ENCODE measurements at regions not wholly inside any gene's neighbourhood (a gene's known extent, or its start where the extent isn't known, plus 50 kb on each side); places are given as distances from the start of the nearest gene placed in this dataset.
"Not testable (repeated sequence)": the region's sequence is repeated elsewhere in the genome, so short reads cannot be mapped to it uniquely, and the experiment has no call there.

DNA sequence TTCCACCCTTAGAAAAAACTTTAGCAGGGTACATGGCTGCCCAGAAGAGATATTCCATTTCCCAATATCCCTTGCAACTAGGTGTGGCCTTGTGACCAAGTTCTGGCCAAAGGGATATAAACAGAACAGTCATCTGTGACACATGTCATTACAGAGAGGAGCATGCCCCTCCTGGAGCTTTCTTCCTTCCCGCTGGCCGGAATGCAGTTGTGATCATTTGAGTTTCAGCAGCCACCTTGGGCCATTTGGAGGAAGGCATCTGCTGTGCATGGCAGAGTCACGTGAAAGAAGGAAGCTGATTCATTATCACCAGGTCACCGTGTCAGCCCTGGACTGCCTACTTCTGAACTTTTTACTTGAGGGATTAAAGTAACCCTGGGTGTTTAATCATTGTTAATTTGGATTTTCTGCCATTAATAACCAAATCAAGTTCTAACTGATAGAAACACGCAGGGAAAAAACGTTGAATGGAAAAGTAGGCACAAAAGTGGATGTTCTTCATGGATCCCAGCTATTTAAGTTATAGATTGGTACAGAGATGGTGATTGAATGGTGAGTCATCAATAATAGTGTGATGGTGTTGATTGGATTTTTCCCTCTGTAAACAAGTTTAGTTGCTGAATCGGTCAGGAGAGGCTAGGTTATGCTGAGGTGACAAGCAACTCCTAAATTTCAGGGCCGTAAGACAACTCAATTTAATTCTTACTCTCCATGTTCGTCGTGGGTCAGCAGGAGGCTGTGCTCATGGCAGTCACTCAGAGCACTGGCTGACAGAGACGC, 80.7 kb upstream of the CCDC167 start:
- no peak for DNase-seq (ENCODE audit: low read depth in 4 of 4, low spot score in 2 of 4)

GRCh38 chr6:37579444-37580067, 79.9 kb upstream of the CCDC167 start:
- DNase-seq (ENCODE audit: low read depth in 4 of 4, low spot score in 2 of 4): no peak

DNA sequence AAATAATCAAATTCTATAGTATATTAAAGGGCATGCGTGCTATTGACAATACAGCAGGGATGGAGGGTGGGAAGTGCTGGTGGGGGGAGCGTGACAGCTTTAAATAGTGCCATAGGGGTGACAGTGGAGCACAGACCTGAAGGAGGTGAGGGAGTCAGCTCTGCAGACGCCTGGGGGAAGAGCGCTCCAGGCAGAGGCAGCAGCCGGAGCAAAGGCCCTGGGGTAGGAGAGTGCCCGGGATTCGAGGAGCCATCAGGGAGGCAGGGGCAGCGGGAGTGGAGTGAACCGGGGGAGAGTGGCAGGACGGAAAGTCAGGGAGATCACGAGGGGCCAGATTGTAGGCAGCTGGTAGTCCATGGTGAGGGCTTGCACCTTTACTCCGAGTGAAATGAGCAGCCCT, 78.4 kb upstream of the CCDC167 start:
- DNase-seq (ENCODE audit: low read depth in 4 of 4, low spot score in 2 of 4): no peak

DNA sequence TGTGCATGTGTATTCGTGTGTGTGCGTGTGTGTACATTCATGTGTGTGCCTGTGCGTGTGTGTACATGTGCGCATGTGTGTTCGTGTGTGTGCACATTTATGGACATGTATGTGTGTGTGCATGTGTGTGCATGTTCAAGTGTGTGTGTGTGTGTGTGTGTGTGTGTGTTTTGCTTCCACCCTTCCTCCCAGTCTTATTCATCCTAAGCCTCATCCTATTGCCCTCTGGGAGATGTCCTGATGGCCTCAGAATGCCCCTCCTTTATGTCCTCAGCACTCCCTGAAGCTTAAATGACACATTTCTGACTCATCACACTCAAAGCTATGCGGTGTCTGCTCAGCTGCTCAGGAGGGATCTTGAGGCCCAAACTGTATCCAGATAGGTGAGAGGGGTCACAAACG, 76.6 kb upstream of the CCDC167 start:
- no peak for DNase-seq (ENCODE audit: low read depth in 4 of 4, low spot score in 2 of 4)

DNA sequence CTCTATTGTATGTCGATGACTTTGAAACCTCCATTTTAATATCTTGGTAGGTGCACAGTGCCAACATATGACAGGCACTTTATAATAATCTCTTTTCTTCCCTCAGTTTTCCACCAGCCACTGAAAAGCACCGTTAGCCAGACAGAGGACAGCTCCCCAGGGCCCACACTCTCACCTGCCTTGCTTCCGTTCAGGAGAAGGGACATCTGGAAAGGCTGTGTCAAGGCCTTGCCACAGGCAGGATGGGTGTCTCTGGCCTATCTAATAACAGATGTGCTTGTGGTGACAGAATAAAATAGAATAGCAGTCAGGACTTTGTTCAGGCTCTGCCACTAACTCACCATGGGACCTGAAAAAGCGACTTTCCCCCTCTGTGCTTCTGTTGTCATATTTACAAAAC, 75.5 kb upstream of the CCDC167 start:
- DNase-seq (ENCODE audit: low read depth in 4 of 4, low spot score in 2 of 4): no peak

GRCh38 chr6:37572334-37572733, 72.6 kb upstream of the CCDC167 start:
- DNase-seq (ENCODE audit: low read depth in 4 of 4, low spot score in 2 of 4): no peak

DNA sequence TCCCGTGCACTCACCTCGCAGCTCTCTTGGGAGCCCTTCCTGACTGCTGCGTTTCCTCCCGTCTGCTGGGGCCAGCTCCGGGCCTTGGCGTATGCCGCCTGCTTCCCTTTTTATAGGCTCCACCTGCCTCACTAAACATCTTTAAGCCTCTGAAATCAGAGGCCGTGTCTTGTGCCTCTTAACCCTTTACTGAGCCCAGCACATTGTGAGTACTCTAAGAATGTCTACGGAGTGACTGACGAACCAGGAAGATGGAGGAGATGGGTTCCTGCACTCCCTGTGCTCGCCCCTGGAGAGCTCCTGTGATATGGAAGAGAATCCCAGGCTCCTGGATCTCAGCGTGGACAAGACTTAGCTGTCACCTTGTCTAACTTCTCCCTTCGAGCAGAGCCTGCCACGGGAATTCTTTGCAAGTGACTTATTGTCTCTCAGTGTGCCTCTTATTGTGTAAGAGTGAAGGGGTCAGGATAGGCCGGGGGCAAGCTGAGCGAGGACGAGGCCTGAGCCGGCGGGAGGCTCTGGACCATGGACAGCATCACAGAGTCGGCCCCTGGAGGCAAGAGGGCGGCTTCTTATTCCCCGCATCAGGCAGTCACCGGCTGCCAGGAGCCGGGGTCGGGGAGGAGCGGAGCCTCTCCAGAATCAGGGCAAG, 70.9 kb upstream of the CCDC167 start:
- no peak for DNase-seq (ENCODE audit: low read depth in 4 of 4, low spot score in 2 of 4)

DNA sequence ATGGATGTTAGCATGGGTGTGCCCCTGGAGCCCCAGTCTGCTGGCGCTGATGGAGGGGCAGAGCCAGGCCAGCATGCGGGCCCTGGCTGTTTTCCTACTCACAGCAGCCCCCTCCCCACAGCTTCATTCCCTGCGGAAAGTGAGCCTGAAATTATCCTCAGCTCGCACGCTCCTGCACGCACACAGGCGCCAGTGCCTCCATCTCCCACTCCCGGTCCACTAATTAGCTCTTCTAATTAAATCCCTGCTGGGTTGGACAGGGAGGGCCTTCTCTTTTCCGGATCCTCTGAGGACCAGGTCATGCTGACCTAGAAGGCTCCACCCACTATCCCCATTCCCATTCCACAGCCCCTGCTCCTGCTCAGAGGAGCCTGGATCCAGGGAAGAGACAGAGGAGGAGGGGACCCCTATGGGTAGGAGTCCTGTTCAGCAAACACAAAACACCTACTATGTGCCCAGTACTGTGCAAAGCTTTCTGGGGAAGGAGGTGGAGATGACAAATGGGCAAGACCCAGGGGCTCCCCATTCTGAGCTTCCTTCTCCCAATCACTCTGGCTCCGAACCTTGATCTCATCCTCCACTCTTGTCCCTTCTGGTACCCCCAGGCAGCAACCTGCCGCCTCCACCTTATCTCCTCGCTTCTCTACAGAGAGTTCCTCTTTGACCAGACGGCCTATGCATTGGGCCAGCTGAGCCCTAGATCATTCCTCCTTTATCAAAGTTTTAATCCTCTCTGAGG, 70.2 kb upstream of the CCDC167 start:
- DNase-seq (ENCODE audit: low read depth in 4 of 4, low spot score in 2 of 4): no peak

DNA sequence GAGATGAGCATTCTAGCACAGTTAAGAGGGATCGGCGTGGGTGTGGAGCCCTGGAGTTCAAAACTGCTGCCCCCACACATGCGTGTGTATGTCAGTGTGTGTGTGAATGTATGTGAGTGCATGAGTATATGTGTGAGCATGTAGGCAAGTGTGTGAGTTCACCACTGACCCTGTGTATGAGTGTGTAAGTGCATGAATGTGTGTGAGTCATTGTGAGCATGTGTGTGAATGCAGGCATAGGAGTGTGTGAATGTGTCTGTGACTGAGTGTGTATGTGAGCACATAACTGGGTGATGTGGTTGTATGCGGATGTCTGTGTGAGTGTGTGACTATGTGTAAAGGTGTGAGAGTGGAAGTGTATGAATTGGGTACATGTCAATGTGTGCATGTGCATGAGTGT, 69.6 kb upstream of the CCDC167 start:
- DNase-seq (ENCODE audit: low read depth in 4 of 4, low spot score in 2 of 4): no peak

GRCh38 chr6:37566950-37567349, 67.3 kb upstream of the CCDC167 start:
- DNase-seq (ENCODE audit: low read depth in 4 of 4, low spot score in 2 of 4): no peak

GRCh38 chr6:37566111-37566949, 66.6 kb upstream of the CCDC167 start:
- peak in 1 of 4 donors; percentile 45 for DNase-seq (ENCODE audit: low read depth in 4 of 4, low spot score in 2 of 4)

GRCh38 chr6:37565267-37566110, 65.8 kb upstream of the CCDC167 start:
- DNase-seq (ENCODE audit: low read depth in 4 of 4, low spot score in 2 of 4): no peak

DNA sequence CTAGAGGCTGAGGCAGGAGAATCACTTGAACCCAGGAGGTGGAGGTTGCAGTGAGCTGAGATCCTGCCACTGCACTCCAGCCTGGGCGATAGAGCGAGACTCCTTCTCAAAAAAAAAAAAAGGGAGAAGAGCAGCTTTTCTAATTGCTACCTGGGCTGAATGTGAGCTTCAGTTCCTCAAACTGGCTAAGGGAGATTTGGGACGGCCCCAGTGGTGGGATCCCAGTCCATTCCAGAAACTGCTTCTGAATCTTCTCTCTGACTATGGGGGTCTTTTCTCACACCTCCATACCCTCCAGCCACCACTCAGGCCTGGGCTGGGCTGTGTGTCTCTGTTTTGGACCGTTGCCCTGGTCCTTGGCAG, 63.2 kb upstream of the CCDC167 start:
- DNase-seq (ENCODE audit: low read depth in 4 of 4, low spot score in 2 of 4): not testable (repeated sequence)

DNA sequence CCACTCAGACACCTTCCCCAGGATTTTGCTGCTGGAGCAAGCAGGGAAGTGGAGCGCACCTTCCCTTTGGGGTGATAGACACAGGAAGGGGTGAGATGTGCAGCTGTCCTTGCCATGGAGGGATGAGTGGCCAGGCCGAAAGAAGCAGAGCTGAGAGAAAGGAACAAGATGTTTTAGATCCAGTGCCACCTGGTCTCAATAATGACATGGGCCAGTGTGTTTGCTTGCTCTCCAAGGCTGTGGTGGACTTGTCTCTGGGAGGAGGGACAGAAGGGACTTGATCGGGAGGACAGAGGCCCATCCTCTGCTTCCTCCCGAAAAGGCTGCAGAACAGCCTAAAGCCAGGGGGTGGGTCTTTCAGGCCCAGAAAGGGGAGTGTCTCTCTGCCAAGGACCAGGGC, 61.7 kb upstream of the CCDC167 start:
- DNase-seq (ENCODE audit: low read depth in 4 of 4, low spot score in 2 of 4): no peak

GRCh38 chr6:37560737-37561103, 61.0 kb upstream of the CCDC167 start:
- no peak for DNase-seq (ENCODE audit: low read depth in 4 of 4, low spot score in 2 of 4)

GRCh38 chr6:37559501-37559900, 59.8 kb upstream of the CCDC167 start:
- no peak for DNase-seq (ENCODE audit: low read depth in 4 of 4, low spot score in 2 of 4)

- DNase-seq (ENCODE audit: low read depth in 4 of 4, low spot score in 2 of 4): no peak
Observed at GRCh38 chr6:37559050-37559449, 59.4 kb upstream of the CCDC167 start.

- no peak for DNase-seq (ENCODE audit: low read depth in 4 of 4, low spot score in 2 of 4)
Observed at GRCh38 chr6:37558646-37559045, 59.0 kb upstream of the CCDC167 start.

DNA sequence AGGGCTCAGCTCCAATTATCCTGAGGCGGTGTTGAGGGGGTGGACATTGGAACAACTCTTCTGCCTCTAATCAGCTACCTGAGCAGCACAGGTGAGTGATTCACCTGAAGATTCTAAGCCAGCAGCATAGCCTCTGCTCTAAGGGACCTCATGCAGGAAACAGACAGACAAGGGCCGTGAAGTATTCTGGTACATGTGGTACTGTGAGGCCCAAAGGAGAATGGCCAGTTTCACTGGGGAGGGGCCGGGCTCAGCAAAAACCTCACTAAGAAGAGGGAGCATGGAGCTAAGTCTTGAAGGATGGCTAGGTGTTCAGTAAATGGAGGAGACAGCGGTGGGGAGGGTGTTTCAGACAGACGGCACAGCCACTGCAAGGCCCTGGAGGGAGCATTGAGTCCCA, 58.5 kb upstream of the CCDC167 start:
- no peak for DNase-seq (ENCODE audit: low read depth in 4 of 4, low spot score in 2 of 4)
